Endothelial cell of umbilical vein (primary cell): ENCODE measurements at regions not wholly inside any gene's neighbourhood (a gene's known extent, or its start where the extent isn't known, plus 50 kb on each side); places are given as distances from the start of the nearest gene placed in this dataset.

Experiments
- BruUV-seq: library from RNA; stranded (reverse); fragments of 400-500 nt; replicated peaks from 2 replicates; lab custom pipeline; 2021; lab: Mats Ljungman, UMichigan
- CTCF ChIA-PET: fragments of 300-600, 350-600 bp; sonication (Branson Sonifier 250); formaldehyde crosslinking; loops from one replicate; lab custom pipeline; 2021; ENCODE audit warnings: antibody characterized with exemption, inconsistent platforms; lab: Charles Lee
- POLR2A ChIA-PET: fragments of 300-600, 350-600 bp; sonication (Branson Sonifier 250); formaldehyde crosslinking; loops from one replicate; lab custom pipeline; 2021; ENCODE audit warnings: antibody characterized with exemption, inconsistent platforms; lab: Charles Lee
- DNase-seq: peaks from one replicate; pipeline ENCODE4 v3.0.0-alpha.2; 2011; ENCODE audit warnings: low read depth, low spot score
- FAIRE-seq: peaks from 2 replicates; lab custom pipeline; 2011; peaks lifted over from hg19 to GRCh38; lab: Jason Lieb, UNC
- H2AFZ ChIP-seq: 2 replicates; pipeline ENCODE4 v1.6.0; 2012; ENCODE audit warnings: low read depth, low read length, control low read depth, inconsistent platforms
- H3K27ac ChIP-seq: 2 replicates; pipeline ENCODE4 v1.5.1; 2011; ENCODE audit warnings: low read depth, mild to moderate bottlenecking, control low read depth, low read length, moderate library complexity; ENCODE audit not compliant: insufficient read depth
- H3K27me3 ChIP-seq, 2 experiments: 2 replicates each; pipeline versions ENCODE4 v1.6.0 to v1.6.1; 2011; ENCODE audit warnings: low read length in 2 of 2, mixed read lengths in 1 of 2; ENCODE audit not compliant: control insufficient read depth in 2 of 2, insufficient read depth in 2 of 2
- H3K36me3 ChIP-seq, 2 experiments: 2 replicates in 1 of 2; 3 replicates in 1 of 2; pipeline ENCODE4 v1.5.1; 2011; ENCODE audit warnings: low read length in 2 of 2, mild to moderate bottlenecking in 1 of 2, moderate library complexity in 1 of 2; ENCODE audit not compliant: control insufficient read depth in 2 of 2, insufficient read depth in 2 of 2; ENCODE audit errors: extremely low read depth in 1 of 2
- H3K4me1 ChIP-seq: 3 replicates; pipeline ENCODE4 v1.5.1; 2011; ENCODE audit warnings: mild to moderate bottlenecking, low read length; ENCODE audit not compliant: control insufficient read depth, insufficient read depth; ENCODE audit errors: extremely low read depth
- H3K4me2 ChIP-seq: 2 replicates; pipeline ENCODE4 v1.6.1; 2011; ENCODE audit warnings: low read length, control low read depth, mixed read lengths; ENCODE audit not compliant: insufficient read depth
- H3K4me3 ChIP-seq, 3 experiments: fragments of 200-600 bp in 1 of 3; sonication (generic), shearing (Covaris generic) in 1 of 3; replicated peaks in 1 of 3; 2 replicates each; pipeline ENCODE4 v1.5.1; 2011 to 2016; ENCODE audit warnings: control low read depth in 3 of 3, low read length in 3 of 3, mild to moderate bottlenecking in 2 of 3, inconsistent platforms in 1 of 3, low read depth in 1 of 3, moderate library complexity in 1 of 3; ENCODE audit not compliant: insufficient read depth in 1 of 3
- H3K79me2 ChIP-seq: 2 replicates; pipeline ENCODE4 v1.6.0; 2012; ENCODE audit warnings: low read length, inconsistent platforms; ENCODE audit not compliant: control insufficient read depth, insufficient read depth
- H3K9ac ChIP-seq: replicated peaks from 2 replicates; pipeline ENCODE3; 2011; ENCODE audit warnings: low read length, control low read depth; ENCODE audit not compliant: insufficient read depth; ENCODE audit errors: extremely low read depth
- H3K9me1 ChIP-seq: replicated peaks from 3 replicates; pipeline ENCODE4 v1.6.0; 2011; ENCODE audit warnings: mild to moderate bottlenecking, low read length; ENCODE audit not compliant: control insufficient read depth, insufficient read depth; ENCODE audit errors: extremely low read depth
- H3K9me3 ChIP-seq: replicated peaks from 2 replicates; pipeline ENCODE4 v1.5.1; 2012; ENCODE audit warnings: low read length, inconsistent platforms; ENCODE audit not compliant: control insufficient read depth, insufficient read depth
- H4K20me1 ChIP-seq: replicated peaks from 2 replicates; pipeline ENCODE3; 2011; ENCODE audit warnings: mild to moderate bottlenecking, low read length; ENCODE audit not compliant: control insufficient read depth, insufficient read depth; ENCODE audit errors: extremely low read depth
- CTCF ChIP-seq, 2 donors: IDR thresholded peaks; 1 replicate in 1 of 2; 2 replicates in 1 of 2; pipeline ENCODE4 v1.5.1; 2011; ENCODE audit warnings: low read length in 2 of 2, mild to moderate bottlenecking in 2 of 2, moderate library complexity in 2 of 2, control low read depth in 1 of 2, inconsistent platforms in 1 of 2, low read depth in 1 of 2; ENCODE audit not compliant: insufficient read depth in 1 of 2; ENCODE audit errors: extremely low read depth in 1 of 2
- EZH2 ChIP-seq: IDR thresholded peaks from 2 replicates; pipeline ENCODE4 v1.6.1; 2012; ENCODE audit warnings: borderline replicate concordance, low read depth, mild to moderate bottlenecking, moderate library complexity, low read length, inconsistent platforms; ENCODE audit not compliant: severe bottlenecking
- FOS ChIP-seq: IDR thresholded peaks from 2 replicates; pipeline ENCODE4 v1.6.1; 2011; ENCODE audit warnings: mild to moderate bottlenecking, low read length, moderate library complexity, borderline replicate concordance; ENCODE audit not compliant: insufficient read depth
- GATA2 ChIP-seq: IDR thresholded peaks from 2 replicates; pipeline ENCODE4 v1.7.0; 2011; ENCODE audit warnings: low read depth, mild to moderate bottlenecking, moderate library complexity, mixed read lengths, low read length; ENCODE audit not compliant: insufficient read length, insufficient read depth
- JUN ChIP-seq: IDR thresholded peaks from 2 replicates; pipeline ENCODE4 v1.6.1; 2011; ENCODE audit warnings: borderline replicate concordance, low read depth; ENCODE audit not compliant: insufficient read length, insufficient read depth
- MYC ChIP-seq: IDR thresholded peaks from one replicate; pipeline ENCODE4 v1.6.1; 2011; ENCODE audit warnings: mild to moderate bottlenecking, low read depth, low read length
- POLR2A ChIP-seq: IDR thresholded peaks from 2 replicates; pipeline ENCODE4 v1.6.1; 2012; ENCODE audit warnings: low read depth, mild to moderate bottlenecking, control low read depth, low read length
- POLR2AphosphoS5 ChIP-seq: IDR thresholded peaks from 2 replicates; pipeline ENCODE4 v1.6.1; 2012; ENCODE audit warnings: low read depth, mild to moderate bottlenecking, control low read depth, low read length, moderate library complexity; ENCODE audit not compliant: insufficient read depth
- dilution Hi-C: fragments of 300-500 bp; cut with MboI; formaldehyde crosslinking; loops from one replicate; pipeline ENCODE4 v1.15.0; 2019; ENCODE audit warnings: low sequenced_read_pairs; ENCODE audit not compliant: extremely low pct_ligation_motif_present
- intact Hi-C: fragments of 100-400 bp; cut with micrococcal nuclease; formaldehyde crosslinking; loops from one replicate; pipeline ENCODE4 v1.10.0; 2022
- TF ChIP-seq, protein P1 (sequence below): IDR thresholded peaks from 2 replicates; pipeline ENCODE4 v1.6.1; 2011; ENCODE audit not compliant: insufficient read depth, insufficient read length

DNA sequence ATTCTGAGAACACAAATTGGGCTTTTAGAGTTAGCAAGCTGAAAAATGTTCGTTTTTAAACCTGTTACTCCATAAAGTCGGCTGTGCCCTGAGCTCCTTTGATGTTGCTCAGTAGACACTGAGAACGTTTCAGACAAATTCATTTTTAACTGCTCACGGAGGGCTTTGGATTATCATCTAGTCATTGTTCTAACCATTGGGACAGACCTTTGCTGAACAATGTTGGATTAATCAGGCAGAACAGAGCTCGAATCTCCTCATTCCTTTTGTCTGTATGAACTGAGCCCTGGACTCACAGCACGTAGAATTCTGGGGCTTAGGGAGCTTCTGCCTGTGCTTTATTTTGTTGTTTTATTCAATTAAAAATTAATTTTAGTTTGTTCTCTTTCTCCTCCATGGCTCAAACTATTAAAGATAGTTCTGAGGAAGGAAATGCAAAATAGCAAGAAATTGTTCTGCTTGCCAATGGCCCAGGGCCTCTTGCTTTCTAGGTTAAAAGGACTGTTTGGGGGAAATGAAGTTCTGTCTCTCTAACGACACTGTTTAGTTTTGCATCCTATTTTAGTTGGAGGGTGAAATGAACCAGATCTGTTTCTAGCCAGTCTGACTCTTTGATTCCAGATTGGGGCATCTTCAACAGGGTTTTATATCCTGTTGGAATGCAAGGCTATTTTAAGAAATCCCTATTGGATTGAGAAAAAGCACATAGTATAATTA, 114.7 kb upstream of the CXCR4 start:
- CTCF ChIA-PET, result no interaction called here
- H4K20me1 ChIP-seq, result no peaks in the 10 kb centered on the region
- no peaks in the 10 kb centered on the region for H3K9me3 ChIP-seq
- POLR2A ChIA-PET, result no interaction called here
- TF ChIP-seq EZH2 (no peak), POLR2AphosphoS5 (no peak), MYC (no peak), POLR2A (no peak), FOS (no peak), JUN (no peak), CTCF (IDR thresholded peaks at IDR 0.05; ENCODE audit: extremely low read depth in 1 of 2, insufficient read depth in 1 of 2, low read depth in 1 of 2, low read length in 2 of 2) (no peak), GATA2 (no peak)
- TF ChIP-seq, protein P1, sequence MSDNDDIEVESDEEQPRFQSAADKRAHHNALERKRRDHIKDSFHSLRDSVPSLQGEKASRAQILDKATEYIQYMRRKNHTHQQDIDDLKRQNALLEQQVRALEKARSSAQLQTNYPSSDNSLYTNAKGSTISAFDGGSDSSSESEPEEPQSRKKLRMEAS, result no peak
- H3K27me3 ChIP-seq, result peaks cover 8 to 14% of the 10 kb centered on the region in 2 experiments
- H3K4me2 ChIP-seq, result no peak overlapping the region
- H3K79me2 ChIP-seq, result no peaks in the 10 kb centered on the region
- no peak overlapping the region for H3K27ac ChIP-seq
- H3K36me3 ChIP-seq, result no peaks in the 10 kb centered on the region
- H2AFZ ChIP-seq, result no peak overlapping the region
- FAIRE-seq, result no peak
- no TSS peak for BruUV-seq
- no peak for DNase-seq
- intact Hi-C loops (no loop called here), dilution Hi-C loops (no loop called here)
- no peak overlapping the region for H3K4me3 ChIP-seq
- no peak overlapping the region for H3K9ac ChIP-seq
- H3K4me1 ChIP-seq, result peaks cover 25% of the 10 kb centered on the region
- H3K9me1 ChIP-seq, result no peaks in the 10 kb centered on the region
